ENCODE measurements at regions not wholly inside any gene's neighbourhood (a gene's known extent, or its start where the extent isn't known, plus 50 kb on each side); places are given as distances from the start of the nearest gene placed in this dataset.

- DNase-seq, result no peak
Observed at GRCh38 chr5:163963881-163964280, 458.5 kb downstream of the MAT2B start.

- no peak for DNase-seq
Observed at GRCh38 chr5:163964671-163965070, 459.3 kb downstream of the MAT2B start.

- DNase-seq, result no peak
Observed at GRCh38 chr5:163967268-163967667, 461.8 kb downstream of the MAT2B start.

- DNase-seq, result no peak
Observed at GRCh38 chr5:163968651-163969050, 463.2 kb downstream of the MAT2B start.

- DNase-seq, result no peak
Observed at GRCh38 chr5:163976696-163977095, 471.3 kb downstream of the MAT2B start.

GRCh38 chr5:163978897-163979296 lies 473.5 kb downstream of the MAT2B start:
- DNase-seq, result no peak

GRCh38 chr5:163988566-163988965 lies 483.1 kb downstream of the MAT2B start:
- DNase-seq, result no peak

- no peak for DNase-seq
Observed at GRCh38 chr5:163993126-163993525, 487.7 kb downstream of the MAT2B start.

GRCh38 chr5:163995206-163995605 lies 489.8 kb downstream of the MAT2B start:
- DNase-seq, result no peak

- no peak for DNase-seq
Observed at GRCh38 chr5:163997965-163998364, 492.5 kb downstream of the MAT2B start.

GRCh38 chr5:164000241-164000640 lies 494.8 kb downstream of the MAT2B start:
- DNase-seq, result no peak

GRCh38 chr5:164000819-164001218 lies 495.4 kb downstream of the MAT2B start:
- DNase-seq, result no peak

GRCh38 chr5:164002214-164002613 lies 496.8 kb downstream of the MAT2B start:
- DNase-seq, result no peak

- DNase-seq, result no peak
Observed at GRCh38 chr5:164002628-164003027, 497.2 kb downstream of the MAT2B start.

GRCh38 chr5:164005071-164005470 lies 499.7 kb downstream of the MAT2B start:
- DNase-seq, result no peak

- no peak for DNase-seq
Observed at GRCh38 chr5:164007064-164007463, 501.6 kb downstream of the MAT2B start.

- DNase-seq, result no peak
Observed at GRCh38 chr5:164009621-164010020, 504.2 kb downstream of the MAT2B start.

- no peak for DNase-seq
Observed at GRCh38 chr5:164010900-164011299, 505.5 kb downstream of the MAT2B start.

- no peak for DNase-seq
Observed at GRCh38 chr5:164012371-164012770, 507.0 kb downstream of the MAT2B start.

- DNase-seq, result peak; percentile 25
Observed at GRCh38 chr5:164013077-164013670, 507.8 kb downstream of the MAT2B start.

GRCh38 chr5:164020116-164020515 lies 514.7 kb downstream of the MAT2B start:
- no peak for DNase-seq

GRCh38 chr5:164027738-164028137 lies 522.3 kb downstream of the MAT2B start:
- DNase-seq, result no peak

GRCh38 chr5:164038128-164038783 lies 532.8 kb downstream of the MAT2B start:
- DNase-seq, result no peak

- no peak for DNase-seq
Observed at GRCh38 chr5:164041105-164041504, 535.7 kb downstream of the MAT2B start.

- no peak for DNase-seq
Observed at GRCh38 chr5:164048359-164048926, 543.0 kb downstream of the MAT2B start.

All from NCI-H1092 treated with DMSO at 0.1 percent for 48 hours (cell line).